PC-3 (cell line): ENCODE measurements at regions not wholly inside any gene's neighbourhood (a gene's known extent, or its start where the extent isn't known, plus 50 kb on each side); places are given as distances from the start of the nearest gene placed in this dataset.

Experiments used
- EZH2 ChIP-seq: fragments of 300-600 bp; sonication (generic); IDR thresholded peaks from one replicate; pipeline ENCODE4 v1.6.1; 2017; ENCODE audit warnings: antibody characterized with exemption, mild to moderate bottlenecking, low read length; ENCODE audit not compliant: unreplicated experiment
- EZH2phosphoT487 ChIP-seq: fragments of 300-600 bp; sonication (generic); IDR thresholded peaks from 2 replicates; pipeline ENCODE4 v1.6.1; 2018; ENCODE audit warnings: mild to moderate bottlenecking, antibody characterized with exemption, low read length, borderline replicate concordance
- TF ChIP-seq, protein P1 (sequence below): fragments of 300-600 bp; sonication (generic); conservative IDR thresholded peaks from 2 replicates; pipeline ENCODE4 v1.5.1; 2017; ENCODE audit warnings: antibody characterized with exemption, low read depth, mild to moderate bottlenecking, low read length

- TF ChIP-seq, protein P1, sequence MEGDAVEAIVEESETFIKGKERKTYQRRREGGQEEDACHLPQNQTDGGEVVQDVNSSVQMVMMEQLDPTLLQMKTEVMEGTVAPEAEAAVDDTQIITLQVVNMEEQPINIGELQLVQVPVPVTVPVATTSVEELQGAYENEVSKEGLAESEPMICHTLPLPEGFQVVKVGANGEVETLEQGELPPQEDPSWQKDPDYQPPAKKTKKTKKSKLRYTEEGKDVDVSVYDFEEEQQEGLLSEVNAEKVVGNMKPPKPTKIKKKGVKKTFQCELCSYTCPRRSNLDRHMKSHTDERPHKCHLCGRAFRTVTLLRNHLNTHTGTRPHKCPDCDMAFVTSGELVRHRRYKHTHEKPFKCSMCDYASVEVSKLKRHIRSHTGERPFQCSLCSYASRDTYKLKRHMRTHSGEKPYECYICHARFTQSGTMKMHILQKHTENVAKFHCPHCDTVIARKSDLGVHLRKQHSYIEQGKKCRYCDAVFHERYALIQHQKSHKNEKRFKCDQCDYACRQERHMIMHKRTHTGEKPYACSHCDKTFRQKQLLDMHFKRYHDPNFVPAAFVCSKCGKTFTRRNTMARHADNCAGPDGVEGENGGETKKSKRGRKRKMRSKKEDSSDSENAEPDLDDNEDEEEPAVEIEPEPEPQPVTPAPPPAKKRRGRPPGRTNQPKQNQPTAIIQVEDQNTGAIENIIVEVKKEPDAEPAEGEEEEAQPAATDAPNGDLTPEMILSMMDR, result no peak
- no peak for TF ChIP-seq EZH2
- no peak for TF ChIP-seq EZH2phosphoT487
Measured at GRCh38 chr13:74406420-74406819, 272.2 kb upstream of the KLF12 start.
